Panc1 (cell line): ENCODE measurements at regions not wholly inside any gene's neighbourhood (a gene's known extent, or its start where the extent isn't known, plus 50 kb on each side); places are given as distances from the start of the nearest gene placed in this dataset.

Experiments
- ATAC-seq: fragments of 200-7000 bp; cut with Tn5 transposase; 2 replicates; pipeline ENCODE4 v1.9.1; 2020; ENCODE audit warnings: mild to moderate bottlenecking, moderate library complexity
- BruUV-seq: library from RNA; stranded (reverse); fragments of 400-500 nt; replicated peaks from 2 replicates; lab custom pipeline; 2021; lab: Mats Ljungman, UMichigan
- CTCF ChIA-PET: fragments of 300-600 bp; sonication (Branson Sonifier 250); formaldehyde crosslinking; loops from one replicate; lab custom pipeline; 2022; ENCODE audit warnings: antibody characterized with exemption; lab: Charles Lee
- POLR2A ChIA-PET: fragments of 300-600 bp; sonication (Branson Sonifier 250); formaldehyde crosslinking; loops from one replicate; lab custom pipeline; 2022; ENCODE audit warnings: antibody characterized with exemption; lab: Charles Lee
- DNase-seq: peaks from one replicate; pipeline ENCODE4 v3.0.0-alpha.2; 2010; ENCODE audit warnings: low read depth, low spot score
- H3K27ac ChIP-seq: 2 replicates; pipeline ENCODE4 v1.5.1; 2011; ENCODE audit warnings: mild to moderate bottlenecking, low read length, inconsistent platforms
- H3K27me3 ChIP-seq: fragments of 200-500 bp; sonication (Bioruptor generic); 2 replicates; pipeline ENCODE4 v1.6.0; 2014; ENCODE audit warnings: low read length, inconsistent platforms; ENCODE audit not compliant: control insufficient read depth, insufficient read depth
- H3K36me3 ChIP-seq: fragments of 200-500 bp; sonication (Bioruptor generic); 2 replicates; pipeline ENCODE4 v1.5.1; 2014; ENCODE audit warnings: inconsistent platforms, mild to moderate bottlenecking, low read length, moderate library complexity; ENCODE audit not compliant: control insufficient read depth, insufficient read depth
- H3K4me1 ChIP-seq: 2 replicates; pipeline ENCODE4 v1.5.1; 2011; ENCODE audit warnings: inconsistent platforms, mild to moderate bottlenecking, low read length, moderate library complexity; ENCODE audit not compliant: control insufficient read depth, insufficient read depth
- H3K4me3 ChIP-seq, 2 experiments: 2 replicates each; pipeline ENCODE4 v1.5.1; 2011 to 2012; ENCODE audit warnings: low read depth in 2 of 2, low read length in 2 of 2, mild to moderate bottlenecking in 2 of 2, inconsistent platforms in 1 of 2, moderate library complexity in 1 of 2
- H3K9me3 ChIP-seq: fragments of 200-500 bp; sonication (Bioruptor generic); 2 replicates; pipeline ENCODE4 v1.5.1; 2014; ENCODE audit warnings: low read depth, mild to moderate bottlenecking, inconsistent platforms, low read length, moderate library complexity; ENCODE audit not compliant: control insufficient read depth, insufficient read depth
- POLR2AphosphoS5 ChIP-seq: IDR thresholded peaks from 2 replicates; pipeline ENCODE4 v1.6.1; 2012; ENCODE audit warnings: mild to moderate bottlenecking, low read depth, low read length, moderate library complexity
- SIN3A ChIP-seq: IDR thresholded peaks from 2 replicates; pipeline ENCODE4 v1.6.1; 2012; ENCODE audit warnings: low read depth, mild to moderate bottlenecking, low read length, moderate library complexity, borderline replicate concordance; ENCODE audit not compliant: insufficient read depth
- TCF7L2 ChIP-seq: IDR thresholded peaks from 2 replicates; pipeline ENCODE4 v1.6.1; 2011; ENCODE audit warnings: mild to moderate bottlenecking, low read depth, low read length, inconsistent platforms
- in situ Hi-C: cut with HindIII; loops from 2 replicates; pipeline ENCODE4 v1.10.0; 2016; ENCODE audit warnings: low sequenced_read_pairs, low pct_unique_long_range_greater_than_20kb
- intact Hi-C: fragments of 100-400 bp; cut with micrococcal nuclease; formaldehyde crosslinking; loops from one replicate; pipeline ENCODE4 v1.10.0; 2022; ENCODE audit not compliant: unreplicated experiment
- TF ChIP-seq, protein P1 (sequence below), 2 experiments: IDR thresholded peaks; 2 replicates each; pipeline ENCODE4 v1.6.1; 2011 to 2012; ENCODE audit warnings: low read depth in 2 of 2, control low read depth in 1 of 2, low read length in 1 of 2, mild to moderate bottlenecking in 1 of 2, moderate library complexity in 1 of 2; ENCODE audit not compliant: insufficient read depth in 1 of 2
- TF ChIP-seq, protein P2 (sequence below): fragments of 450-650 bp; IDR thresholded peaks from 2 replicates; pipeline ENCODE4 v1.5.1; 2017; ENCODE audit warnings: mild to moderate bottlenecking

DNA sequence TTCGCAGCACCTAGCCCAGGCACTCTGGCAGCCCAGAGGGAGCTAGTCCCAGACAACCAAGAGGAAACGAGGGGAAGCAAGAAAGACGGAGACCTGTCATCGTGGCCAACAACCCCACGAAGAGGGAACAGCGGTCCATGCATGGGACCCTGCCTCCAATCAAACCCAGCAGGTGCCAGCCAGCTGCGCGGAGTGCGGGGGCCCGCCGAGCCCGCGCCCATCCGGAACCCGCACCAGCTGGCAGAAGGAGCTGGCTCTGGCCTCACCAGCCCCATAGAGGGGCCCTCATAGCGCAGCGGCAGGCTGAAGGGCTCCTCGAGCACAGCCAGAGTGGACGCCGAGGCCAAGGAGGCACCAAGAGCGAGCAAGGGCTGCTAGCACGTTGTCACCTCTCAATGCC, 332.4 kb upstream of the MAGEB18 start:
- intact Hi-C loops (no loop called here), in situ Hi-C loops (no loop called here)
- DNase-seq (no peak), ATAC-seq (no peak)
- ChIA-PET CTCF (no interaction called here), POLR2A (no interaction called here)
- no peaks in the 10 kb centered on the region for H3K27me3 ChIP-seq
- no peaks in the 10 kb centered on the region for H3K4me1 ChIP-seq
- TF ChIP-seq SIN3A (no peak), POLR2AphosphoS5 (no peak), TCF7L2 (no peak)
- TF ChIP-seq, protein P1, sequence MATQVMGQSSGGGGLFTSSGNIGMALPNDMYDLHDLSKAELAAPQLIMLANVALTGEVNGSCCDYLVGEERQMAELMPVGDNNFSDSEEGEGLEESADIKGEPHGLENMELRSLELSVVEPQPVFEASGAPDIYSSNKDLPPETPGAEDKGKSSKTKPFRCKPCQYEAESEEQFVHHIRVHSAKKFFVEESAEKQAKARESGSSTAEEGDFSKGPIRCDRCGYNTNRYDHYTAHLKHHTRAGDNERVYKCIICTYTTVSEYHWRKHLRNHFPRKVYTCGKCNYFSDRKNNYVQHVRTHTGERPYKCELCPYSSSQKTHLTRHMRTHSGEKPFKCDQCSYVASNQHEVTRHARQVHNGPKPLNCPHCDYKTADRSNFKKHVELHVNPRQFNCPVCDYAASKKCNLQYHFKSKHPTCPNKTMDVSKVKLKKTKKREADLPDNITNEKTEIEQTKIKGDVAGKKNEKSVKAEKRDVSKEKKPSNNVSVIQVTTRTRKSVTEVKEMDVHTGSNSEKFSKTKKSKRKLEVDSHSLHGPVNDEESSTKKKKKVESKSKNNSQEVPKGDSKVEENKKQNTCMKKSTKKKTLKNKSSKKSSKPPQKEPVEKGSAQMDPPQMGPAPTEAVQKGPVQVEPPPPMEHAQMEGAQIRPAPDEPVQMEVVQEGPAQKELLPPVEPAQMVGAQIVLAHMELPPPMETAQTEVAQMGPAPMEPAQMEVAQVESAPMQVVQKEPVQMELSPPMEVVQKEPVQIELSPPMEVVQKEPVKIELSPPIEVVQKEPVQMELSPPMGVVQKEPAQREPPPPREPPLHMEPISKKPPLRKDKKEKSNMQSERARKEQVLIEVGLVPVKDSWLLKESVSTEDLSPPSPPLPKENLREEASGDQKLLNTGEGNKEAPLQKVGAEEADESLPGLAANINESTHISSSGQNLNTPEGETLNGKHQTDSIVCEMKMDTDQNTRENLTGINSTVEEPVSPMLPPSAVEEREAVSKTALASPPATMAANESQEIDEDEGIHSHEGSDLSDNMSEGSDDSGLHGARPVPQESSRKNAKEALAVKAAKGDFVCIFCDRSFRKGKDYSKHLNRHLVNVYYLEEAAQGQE (IDR thresholded peaks at IDR 0.05; ENCODE audit: insufficient read depth in 1 of 2, low read depth in 2 of 2, low read length in 1 of 2): no peak
- TF ChIP-seq, protein P2, sequence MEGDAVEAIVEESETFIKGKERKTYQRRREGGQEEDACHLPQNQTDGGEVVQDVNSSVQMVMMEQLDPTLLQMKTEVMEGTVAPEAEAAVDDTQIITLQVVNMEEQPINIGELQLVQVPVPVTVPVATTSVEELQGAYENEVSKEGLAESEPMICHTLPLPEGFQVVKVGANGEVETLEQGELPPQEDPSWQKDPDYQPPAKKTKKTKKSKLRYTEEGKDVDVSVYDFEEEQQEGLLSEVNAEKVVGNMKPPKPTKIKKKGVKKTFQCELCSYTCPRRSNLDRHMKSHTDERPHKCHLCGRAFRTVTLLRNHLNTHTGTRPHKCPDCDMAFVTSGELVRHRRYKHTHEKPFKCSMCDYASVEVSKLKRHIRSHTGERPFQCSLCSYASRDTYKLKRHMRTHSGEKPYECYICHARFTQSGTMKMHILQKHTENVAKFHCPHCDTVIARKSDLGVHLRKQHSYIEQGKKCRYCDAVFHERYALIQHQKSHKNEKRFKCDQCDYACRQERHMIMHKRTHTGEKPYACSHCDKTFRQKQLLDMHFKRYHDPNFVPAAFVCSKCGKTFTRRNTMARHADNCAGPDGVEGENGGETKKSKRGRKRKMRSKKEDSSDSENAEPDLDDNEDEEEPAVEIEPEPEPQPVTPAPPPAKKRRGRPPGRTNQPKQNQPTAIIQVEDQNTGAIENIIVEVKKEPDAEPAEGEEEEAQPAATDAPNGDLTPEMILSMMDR: no peak
- H3K36me3 ChIP-seq: no peaks in the 10 kb centered on the region
- H3K9me3 ChIP-seq: no peaks in the 10 kb centered on the region
- no TSS peak for BruUV-seq
- H3K27ac ChIP-seq: no peak overlapping the region
- no peak overlapping the region for H3K4me3 ChIP-seq

- ATAC-seq (no peak), DNase-seq (no peak)
- no peaks in the 10 kb centered on the region for H3K9me3 ChIP-seq
- no peak overlapping the region for H3K4me3 ChIP-seq
- intact Hi-C loops: no loop called here
- in situ Hi-C loops: no loop called here
- no TSS peak for BruUV-seq
- ChIA-PET CTCF (no interaction called here), POLR2A (no interaction called here)
- no peak overlapping the region for H3K27ac ChIP-seq
- TF ChIP-seq POLR2AphosphoS5 (no peak), TCF7L2 (no peak), SIN3A (no peak)
- TF ChIP-seq, protein P1 (IDR thresholded peaks at IDR 0.05; ENCODE audit: insufficient read depth in 1 of 2, low read depth in 2 of 2, low read length in 1 of 2): no peak
- TF ChIP-seq, protein P2: no peak
- no peaks in the 10 kb centered on the region for H3K36me3 ChIP-seq
- no peaks in the 10 kb centered on the region for H3K27me3 ChIP-seq
- H3K4me1 ChIP-seq: no peaks in the 10 kb centered on the region
These were observed 331.1 kb upstream of the MAGEB18 start for GRCh38 chrX:25807022-25807421.
